Lower lobe of right lung (tissue), 2 donors: ENCODE measurements at regions not wholly inside any gene's neighbourhood (a gene's known extent, or its start where the extent isn't known, plus 50 kb on each side); places are given as distances from the start of the nearest gene placed in this dataset.
A peak's percentile ranks its signal among the peaks of the same experiment; 100 is the strongest.

Experiments used
- ATAC-seq, 2 donors: fragments of 200-7000 bp; cut with Tn5 transposase; one replicate each; pipeline ENCODE4 v1.9.1; 2020 to 2022; ENCODE audit warnings: mild to moderate bottlenecking in 2 of 2, moderate library complexity in 2 of 2
- DNase-seq: peaks from one replicate; pipeline ENCODE4 v3.0.0-alpha.2; 2020
- H3K27ac ChIP-seq: fragments of 200-600 bp; one replicate; pipeline ENCODE4 v1.8.0; 2022
- H3K27me3 ChIP-seq: fragments of 200-600 bp; one replicate; pipeline ENCODE4 v1.8.0; 2022; ENCODE audit warnings: low read depth
- H3K36me3 ChIP-seq: fragments of 200-600 bp; one replicate; pipeline ENCODE4 v1.8.0; 2022; ENCODE audit warnings: mild to moderate bottlenecking
- H3K4me1 ChIP-seq: fragments of 200-600 bp; one replicate; pipeline ENCODE4 v1.8.0; 2022
- H3K4me3 ChIP-seq: fragments of 200-600 bp; one replicate; pipeline ENCODE4 v1.8.0; 2022; ENCODE audit warnings: mild to moderate bottlenecking
- H3K9me3 ChIP-seq: fragments of 200-600 bp; one replicate; pipeline ENCODE4 v1.8.0; 2022
- intact Hi-C: fragments of 100-400 bp; cut with DNase I; formaldehyde crosslinking; loops from one replicate; pipeline ENCODE4 v1.11.0; 2022
- TF ChIP-seq, protein P1 (sequence below): fragments of 200-600 bp; IDR thresholded peaks from one replicate; pipeline ENCODE4 v1.8.0; 2022; ENCODE audit warnings: antibody characterized with exemption, mild to moderate bottlenecking
- donor health status: DM: no; HTN: yes; CAD: no; lungs with severe emphysema.

DNA sequence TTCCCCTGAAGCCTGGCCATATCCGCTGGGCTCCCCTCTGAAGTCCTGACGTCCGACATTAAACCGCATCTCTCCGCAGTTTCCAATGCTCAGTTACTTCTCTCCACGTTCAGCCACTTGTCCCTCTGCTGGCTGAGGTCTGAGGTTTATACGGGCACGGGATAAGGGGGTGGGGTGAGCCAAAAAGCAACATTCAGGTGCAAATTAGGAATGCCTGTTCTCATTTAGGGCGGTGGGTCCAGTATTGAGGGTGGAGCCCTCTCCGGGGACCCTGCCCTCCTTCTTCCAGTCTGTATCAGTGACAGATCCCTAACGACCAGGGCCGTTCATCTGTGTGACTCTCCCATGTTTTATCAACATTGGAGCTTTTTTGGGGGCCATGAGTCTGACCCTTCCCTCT lies 1454.4 kb downstream of the HACE1 start:
- Histone ChIP-seq H3K9me3 (no peaks in the 10 kb centered on the region), H3K4me3 (no peak overlapping the region), H3K4me1 (no peaks in the 10 kb centered on the region), H3K27ac (no peak overlapping the region), H3K36me3 (no peaks in the 10 kb centered on the region), H3K27me3 (no peaks in the 10 kb centered on the region)
- no peak for DNase-seq
- ATAC-seq = peak in 1 of 2 donors; percentile 32
- TF ChIP-seq, protein P1, sequence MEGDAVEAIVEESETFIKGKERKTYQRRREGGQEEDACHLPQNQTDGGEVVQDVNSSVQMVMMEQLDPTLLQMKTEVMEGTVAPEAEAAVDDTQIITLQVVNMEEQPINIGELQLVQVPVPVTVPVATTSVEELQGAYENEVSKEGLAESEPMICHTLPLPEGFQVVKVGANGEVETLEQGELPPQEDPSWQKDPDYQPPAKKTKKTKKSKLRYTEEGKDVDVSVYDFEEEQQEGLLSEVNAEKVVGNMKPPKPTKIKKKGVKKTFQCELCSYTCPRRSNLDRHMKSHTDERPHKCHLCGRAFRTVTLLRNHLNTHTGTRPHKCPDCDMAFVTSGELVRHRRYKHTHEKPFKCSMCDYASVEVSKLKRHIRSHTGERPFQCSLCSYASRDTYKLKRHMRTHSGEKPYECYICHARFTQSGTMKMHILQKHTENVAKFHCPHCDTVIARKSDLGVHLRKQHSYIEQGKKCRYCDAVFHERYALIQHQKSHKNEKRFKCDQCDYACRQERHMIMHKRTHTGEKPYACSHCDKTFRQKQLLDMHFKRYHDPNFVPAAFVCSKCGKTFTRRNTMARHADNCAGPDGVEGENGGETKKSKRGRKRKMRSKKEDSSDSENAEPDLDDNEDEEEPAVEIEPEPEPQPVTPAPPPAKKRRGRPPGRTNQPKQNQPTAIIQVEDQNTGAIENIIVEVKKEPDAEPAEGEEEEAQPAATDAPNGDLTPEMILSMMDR = no peak
- intact Hi-C loops = no loop called here

DNA sequence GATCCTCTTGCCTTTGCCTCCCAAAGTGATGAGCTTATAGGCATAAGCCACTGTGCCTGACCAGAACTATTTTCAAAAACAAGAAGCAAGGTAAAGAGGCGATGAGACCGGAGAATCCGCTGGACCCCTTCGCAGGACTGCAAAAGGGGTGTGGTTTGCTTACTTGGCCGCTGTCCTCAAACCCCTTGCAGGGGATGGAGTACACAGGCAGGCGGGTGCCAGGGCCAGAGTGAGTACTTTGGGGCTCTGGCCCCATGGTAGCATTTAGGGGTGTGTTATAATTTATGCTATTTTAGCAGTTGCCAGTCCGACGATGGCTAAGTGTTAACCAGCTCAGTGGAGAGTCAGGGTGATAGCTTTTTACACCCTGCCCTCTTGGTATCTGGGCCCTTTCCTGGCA lies 1454.9 kb downstream of the HACE1 start:
- Histone ChIP-seq H3K4me1 (no peaks in the 10 kb centered on the region), H3K4me3 (no peak overlapping the region), H3K9me3 (no peaks in the 10 kb centered on the region), H3K27ac (no peak overlapping the region), H3K27me3 (no peaks in the 10 kb centered on the region), H3K36me3 (no peaks in the 10 kb centered on the region)
- TF ChIP-seq, protein P1 = no peak
- ATAC-seq (peak in 1 of 2 donors; percentile 17), DNase-seq (no peak)
- intact Hi-C loops = no loop called here

DNA sequence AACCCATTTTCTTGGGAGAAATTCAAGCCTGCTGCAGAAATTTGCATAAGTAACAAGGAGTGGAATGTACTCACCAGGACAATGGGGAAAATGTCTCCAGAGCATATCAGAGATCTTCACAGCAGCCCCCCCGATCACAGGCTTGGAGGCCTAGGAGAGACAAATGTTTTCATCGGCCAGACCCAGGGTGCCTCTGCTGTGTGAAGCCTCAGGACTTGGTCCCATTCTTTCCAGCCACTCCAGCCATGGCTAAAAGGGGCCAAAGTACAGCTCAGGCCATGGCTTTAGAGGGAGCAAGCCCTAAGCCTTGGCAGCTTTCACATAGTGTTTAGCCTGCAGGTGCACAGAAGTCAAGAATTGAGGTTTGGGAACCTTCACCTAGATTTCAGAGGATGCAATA lies 1463.0 kb downstream of the HACE1 start:
- no peak for DNase-seq
- Histone ChIP-seq H3K27me3 (no peaks in the 10 kb centered on the region), H3K27ac (no peak overlapping the region), H3K36me3 (no peaks in the 10 kb centered on the region), H3K4me3 (no peak overlapping the region), H3K9me3 (no peaks in the 10 kb centered on the region), H3K4me1 (no peaks in the 10 kb centered on the region)
- TF ChIP-seq, protein P1 = no peak
- ATAC-seq = no peak
- intact Hi-C loops = no loop called here

DNA sequence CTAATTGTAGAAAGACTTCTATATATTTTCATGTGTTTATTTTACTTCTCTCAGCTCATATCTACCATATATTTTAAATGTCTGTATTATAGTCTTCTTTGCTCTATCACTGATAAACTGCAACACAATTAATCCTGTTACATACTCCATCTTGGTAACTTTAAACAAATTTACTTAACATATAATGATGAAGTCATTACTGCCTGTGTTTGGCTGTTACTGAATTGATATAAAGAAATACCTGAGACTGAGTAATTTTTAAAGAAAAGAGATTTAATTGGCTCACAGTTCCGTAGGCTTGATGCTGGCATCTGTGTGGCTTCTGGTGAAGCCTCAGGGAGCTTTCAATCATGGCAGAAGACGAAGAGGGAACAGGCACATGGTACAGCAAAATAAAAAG lies 1480.4 kb downstream of the HACE1 start:
- no peak for DNase-seq
- no peaks in the 10 kb centered on the region for H3K27me3 ChIP-seq
- H3K27ac ChIP-seq = no peak overlapping the region
- H3K4me3 ChIP-seq = no peak overlapping the region
- H3K4me1 ChIP-seq = no peaks in the 10 kb centered on the region
- intact Hi-C loops = no loop called here
- H3K36me3 ChIP-seq = no peaks in the 10 kb centered on the region
- TF ChIP-seq, protein P1 = no peak
- H3K9me3 ChIP-seq = peaks cover 7% of the 10 kb centered on the region
- ATAC-seq = no peak

DNA sequence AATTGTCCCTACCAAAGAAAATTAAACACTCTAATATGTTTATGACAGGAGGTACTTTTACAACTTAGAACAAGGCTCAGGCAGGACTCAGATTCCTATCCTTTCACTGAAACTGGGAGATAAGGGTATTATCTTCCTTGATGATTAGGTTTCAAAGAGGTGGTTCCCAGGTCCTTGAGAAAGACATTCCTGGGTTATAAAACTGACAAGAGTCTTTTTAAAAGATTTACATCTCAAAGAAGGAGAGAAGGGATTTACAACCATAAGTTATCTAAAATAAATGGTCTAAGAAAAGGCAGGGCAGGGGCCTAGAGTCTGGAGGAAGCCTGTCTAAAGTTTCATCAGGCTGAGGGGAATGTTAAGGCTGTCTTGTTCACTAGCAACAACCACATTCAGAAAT lies 1492.5 kb downstream of the HACE1 start:
- Histone ChIP-seq H3K27ac (no peak overlapping the region), H3K4me3 (no peak overlapping the region), H3K9me3 (no peaks in the 10 kb centered on the region), H3K36me3 (no peaks in the 10 kb centered on the region), H3K27me3 (no peaks in the 10 kb centered on the region), H3K4me1 (no peaks in the 10 kb centered on the region)
- DNase-seq (no peak), ATAC-seq (no peak)
- TF ChIP-seq, protein P1 = no peak
- intact Hi-C loops = no loop called here

DNA sequence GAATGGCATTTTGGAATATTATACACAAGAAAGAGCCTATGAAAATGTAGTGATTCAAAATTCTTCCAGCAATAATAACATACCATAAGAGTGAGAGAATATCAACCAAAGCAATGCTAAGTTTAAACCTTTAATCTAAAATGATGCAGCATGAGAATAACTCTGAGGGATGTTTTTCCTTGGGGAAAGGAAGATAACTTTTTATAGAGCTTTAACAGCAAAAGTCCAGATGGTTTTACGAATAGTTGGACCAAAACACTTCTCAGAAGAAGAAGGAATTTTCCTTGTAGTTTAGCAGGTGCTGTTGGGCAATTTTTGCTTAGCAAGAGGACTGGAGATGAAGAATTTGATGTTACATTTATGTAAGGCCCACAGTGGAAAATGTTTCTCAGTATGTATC lies 1503.2 kb downstream of the HACE1 start:
- DNase-seq (no peak), ATAC-seq (no peak)
- intact Hi-C loops = no loop called here
- no peaks in the 10 kb centered on the region for H3K4me1 ChIP-seq
- H3K36me3 ChIP-seq = no peaks in the 10 kb centered on the region
- no peak overlapping the region for H3K27ac ChIP-seq
- H3K4me3 ChIP-seq = no peak overlapping the region
- TF ChIP-seq, protein P1 = no peak
- H3K9me3 ChIP-seq = no peaks in the 10 kb centered on the region
- H3K27me3 ChIP-seq = no peaks in the 10 kb centered on the region
